ENCODE measurements at regions not wholly inside any gene's neighbourhood (a gene's known extent, or its start where the extent isn't known, plus 50 kb on each side); places are given as distances from the start of the nearest gene placed in this dataset.
A peak's percentile ranks its signal among the peaks of the same experiment; 100 is the strongest.

DNA sequence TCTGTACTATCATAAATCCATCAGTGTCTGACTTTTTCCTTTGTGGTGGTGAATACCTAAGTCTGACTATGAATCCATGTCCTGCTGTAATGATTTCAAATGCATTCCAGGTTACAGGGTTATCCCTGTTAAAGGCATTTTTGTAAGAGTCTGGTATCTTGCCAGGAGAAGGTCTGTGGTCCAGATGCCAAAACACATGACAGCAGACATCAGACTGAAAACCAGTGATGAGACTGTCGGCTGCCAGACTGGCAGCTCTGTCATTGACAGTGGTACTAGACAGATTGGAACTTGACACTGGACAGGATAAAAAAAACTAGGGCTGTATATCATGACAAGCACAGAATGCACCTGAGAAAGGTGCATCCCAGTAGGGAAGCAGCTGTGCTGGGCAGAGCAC is 301.8 kb upstream of the FAT3 start:
- no peak for DNase-seq (ENCODE audit: low read depth)
- in situ Hi-C loops (cut with HindIII; ENCODE audit: low pct_unique_long_range_greater_than_20kb, low sequenced_read_pairs): no loop called here

GRCh38 chr11:91921974-91922373 is 302.6 kb upstream of the FAT3 start:
- in situ Hi-C loops (cut with HindIII; ENCODE audit: low pct_unique_long_range_greater_than_20kb, low sequenced_read_pairs): no loop called here
- DNase-seq (ENCODE audit: low read depth): peak; percentile 2

DNA sequence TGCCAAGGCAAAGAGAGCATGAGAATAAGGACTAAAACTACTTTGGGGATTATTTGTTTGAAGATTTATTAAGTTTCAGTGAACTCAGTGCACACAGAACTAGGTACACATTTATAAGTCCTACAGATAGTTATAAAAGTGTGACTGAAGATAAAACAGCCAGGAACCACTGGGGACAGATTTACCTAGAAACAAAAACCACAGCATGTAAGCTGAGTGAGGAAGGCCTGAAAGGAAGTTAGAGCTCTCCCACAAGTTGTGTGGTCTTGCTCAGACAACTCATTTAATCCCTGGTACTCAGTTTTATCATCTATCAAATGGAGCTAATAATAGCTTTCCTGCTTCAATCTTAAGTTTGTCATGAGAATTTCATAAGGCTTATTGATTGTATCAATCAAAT is 311.2 kb upstream of the FAT3 start:
- in situ Hi-C loops (cut with HindIII; ENCODE audit: low pct_unique_long_range_greater_than_20kb, low sequenced_read_pairs): no loop called here
- no peak for DNase-seq (ENCODE audit: low read depth)

DNA sequence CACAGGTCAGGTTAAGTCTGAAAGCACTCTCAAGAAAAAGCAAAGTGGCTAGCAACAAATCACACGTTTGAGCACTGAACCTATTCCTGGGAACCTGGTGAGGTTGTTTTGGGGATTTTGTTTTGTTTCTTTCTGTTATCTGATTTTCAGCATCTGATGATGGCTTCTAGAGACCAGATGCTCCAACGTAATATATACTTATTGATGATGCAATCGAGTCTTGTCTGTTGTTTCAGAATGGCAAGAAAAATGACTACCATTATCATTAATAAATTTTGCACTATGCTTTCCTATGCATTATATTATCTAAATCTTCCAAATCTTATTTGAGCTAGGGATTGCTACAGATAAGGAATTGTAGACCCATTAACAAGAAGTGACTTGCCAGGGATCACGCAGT is 312.3 kb upstream of the FAT3 start:
- in situ Hi-C loops (cut with HindIII; ENCODE audit: low pct_unique_long_range_greater_than_20kb, low sequenced_read_pairs): no loop called here
- DNase-seq (ENCODE audit: low read depth): no peak

DNA sequence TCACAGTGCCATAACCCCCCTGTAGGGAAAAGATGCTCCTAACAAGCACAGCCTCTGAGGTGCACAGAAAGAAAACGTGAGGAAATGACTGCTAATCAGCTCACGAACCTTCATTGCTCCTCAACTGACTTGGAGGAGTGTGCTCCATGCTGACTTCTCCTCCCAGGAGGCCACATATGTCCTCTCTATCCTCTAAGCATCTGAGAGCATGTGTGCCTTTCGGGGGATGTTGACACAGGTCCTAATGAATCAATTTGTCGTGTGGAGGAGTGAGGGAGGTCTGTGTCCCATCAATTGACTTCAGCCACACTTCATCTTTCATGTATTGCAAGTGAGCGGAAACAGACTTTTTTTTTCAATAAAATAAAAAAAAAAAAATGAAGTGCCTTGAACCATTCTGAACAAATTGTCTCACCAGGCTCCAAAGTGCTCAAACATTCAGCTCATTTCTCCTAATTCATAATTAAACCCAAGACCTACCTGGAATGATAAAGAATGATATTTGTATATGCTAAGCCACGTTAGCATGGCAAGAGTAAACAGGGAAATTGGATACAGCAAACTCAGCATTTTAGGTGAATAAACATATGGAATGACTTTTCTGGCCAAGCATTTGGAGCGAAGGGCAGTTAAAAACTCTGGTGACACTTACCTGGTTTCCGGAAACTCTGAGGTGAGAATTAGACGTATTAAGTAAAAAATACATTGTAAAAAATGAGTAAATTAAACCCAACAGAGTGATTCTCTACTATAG is 317.6 kb upstream of the FAT3 start:
- no peak for DNase-seq (ENCODE audit: low read depth)
- in situ Hi-C loops (cut with HindIII; ENCODE audit: low pct_unique_long_range_greater_than_20kb, low sequenced_read_pairs): no loop called here

- DNase-seq (ENCODE audit: low read depth): no peak
- in situ Hi-C loops (cut with HindIII; ENCODE audit: low pct_unique_long_range_greater_than_20kb, low sequenced_read_pairs): no loop called here
Observed at GRCh38 chr11:91904792-91905785, 319.5 kb upstream of the FAT3 start.

DNA sequence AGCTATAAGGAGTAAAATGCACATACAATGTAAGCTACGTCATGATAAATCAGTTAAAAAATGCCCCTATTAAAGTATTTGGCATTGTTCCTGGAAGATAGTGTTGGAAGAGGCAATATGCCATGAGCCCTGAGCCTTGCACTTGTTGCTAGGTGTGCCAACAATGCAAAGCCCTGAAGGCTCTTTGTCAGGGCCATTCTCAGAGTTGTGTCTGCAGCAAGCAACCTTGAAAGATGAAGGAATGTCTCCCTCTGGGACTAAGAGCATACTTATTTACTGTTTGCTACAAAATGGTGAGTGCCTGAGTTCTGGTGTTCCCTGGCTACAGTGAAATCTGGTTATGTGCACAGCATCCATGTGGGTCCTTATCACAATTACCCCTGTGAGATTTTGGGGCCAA is 322.3 kb upstream of the FAT3 start:
- in situ Hi-C loops (cut with HindIII; ENCODE audit: low pct_unique_long_range_greater_than_20kb, low sequenced_read_pairs): no loop called here
- DNase-seq (ENCODE audit: low read depth): no peak

DNA sequence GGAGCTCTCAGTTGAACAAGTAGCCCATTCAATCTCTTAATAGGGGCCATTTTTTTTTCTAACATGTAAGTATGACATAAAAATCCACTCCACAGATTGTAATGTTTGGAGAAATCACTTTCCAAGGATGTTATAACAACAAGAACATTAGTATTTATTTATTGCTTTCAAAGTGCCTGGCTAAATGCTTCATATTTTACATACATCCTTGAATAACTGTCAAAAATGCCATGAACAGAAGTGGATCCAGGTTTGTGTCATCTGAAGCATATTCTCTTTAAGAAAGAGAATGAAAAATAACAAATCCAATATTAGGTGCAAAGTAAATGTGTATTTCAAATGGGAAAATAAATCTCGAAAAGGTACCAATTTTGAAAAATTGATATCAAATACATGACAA is 344.0 kb upstream of the FAT3 start:
- in situ Hi-C loops (cut with HindIII; ENCODE audit: low pct_unique_long_range_greater_than_20kb, low sequenced_read_pairs): no loop called here

GRCh38 chr11:91876746-91877145 is 347.9 kb upstream of the FAT3 start:
- in situ Hi-C loops (cut with HindIII; ENCODE audit: low pct_unique_long_range_greater_than_20kb, low sequenced_read_pairs): no loop called here
- DNase-seq (ENCODE audit: low read depth): no peak

More for the DNA sequence above, 344.0 kb upstream of the FAT3 start:
- no peak for DNase-seq (ENCODE audit: low read depth)

GRCh38 chr11:91872243-91872642 is 352.4 kb upstream of the FAT3 start:
- in situ Hi-C loops (cut with HindIII; ENCODE audit: low pct_unique_long_range_greater_than_20kb, low sequenced_read_pairs): no loop called here
- no peak for DNase-seq (ENCODE audit: low read depth)

GRCh38 chr11:91871791-91872190 is 352.8 kb upstream of the FAT3 start:
- in situ Hi-C loops (cut with HindIII; ENCODE audit: low pct_unique_long_range_greater_than_20kb, low sequenced_read_pairs): no loop called here
- DNase-seq (ENCODE audit: low read depth): no peak

DNA sequence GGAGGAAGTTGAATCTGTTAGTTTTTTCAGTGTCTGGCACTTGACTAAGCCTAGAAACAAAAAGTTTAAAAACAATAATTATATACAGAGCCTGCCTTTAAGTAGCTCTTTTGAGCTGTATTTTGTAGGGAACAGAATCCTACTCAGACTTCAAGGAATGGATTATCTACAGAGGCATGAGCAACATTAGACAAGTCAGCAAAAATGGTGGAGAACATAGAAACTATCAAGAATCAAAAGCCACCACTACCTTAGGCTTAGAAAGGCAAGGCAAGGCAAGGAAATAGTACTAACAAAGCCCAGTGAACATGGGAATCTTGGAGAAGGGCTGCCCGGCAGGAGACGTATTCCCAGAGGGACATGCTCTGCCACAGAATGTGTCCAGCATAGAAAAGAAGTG is 353.6 kb upstream of the FAT3 start:
- in situ Hi-C loops (cut with HindIII; ENCODE audit: low pct_unique_long_range_greater_than_20kb, low sequenced_read_pairs): no loop called here
- no peak for DNase-seq (ENCODE audit: low read depth)

DNA sequence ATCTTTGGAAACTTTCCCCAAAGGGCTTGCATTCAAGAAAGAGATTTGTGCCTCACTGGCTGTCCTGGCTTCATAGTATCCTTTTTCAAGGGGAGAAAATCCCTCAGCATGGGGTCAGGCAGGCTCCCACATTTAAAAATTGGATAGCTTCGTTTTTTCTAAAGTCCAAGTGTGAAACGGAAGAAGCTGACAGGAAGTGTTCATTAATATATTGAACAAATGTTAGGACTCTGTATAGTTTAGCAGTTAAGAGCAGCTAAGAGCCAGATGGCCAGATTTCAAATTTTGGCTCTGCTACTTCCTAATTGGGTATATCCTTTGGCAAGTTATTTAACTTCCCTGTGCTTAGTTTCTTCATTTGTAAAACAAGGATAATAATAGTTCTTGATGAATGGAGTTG is 354.9 kb upstream of the FAT3 start:
- in situ Hi-C loops (cut with HindIII; ENCODE audit: low pct_unique_long_range_greater_than_20kb, low sequenced_read_pairs): no loop called here
- DNase-seq (ENCODE audit: low read depth): no peak

GRCh38 chr11:91866642-91867041 is 358.0 kb upstream of the FAT3 start:
- DNase-seq (ENCODE audit: low read depth): no peak
- in situ Hi-C loops (cut with HindIII; ENCODE audit: low pct_unique_long_range_greater_than_20kb, low sequenced_read_pairs): no loop called here

DNA sequence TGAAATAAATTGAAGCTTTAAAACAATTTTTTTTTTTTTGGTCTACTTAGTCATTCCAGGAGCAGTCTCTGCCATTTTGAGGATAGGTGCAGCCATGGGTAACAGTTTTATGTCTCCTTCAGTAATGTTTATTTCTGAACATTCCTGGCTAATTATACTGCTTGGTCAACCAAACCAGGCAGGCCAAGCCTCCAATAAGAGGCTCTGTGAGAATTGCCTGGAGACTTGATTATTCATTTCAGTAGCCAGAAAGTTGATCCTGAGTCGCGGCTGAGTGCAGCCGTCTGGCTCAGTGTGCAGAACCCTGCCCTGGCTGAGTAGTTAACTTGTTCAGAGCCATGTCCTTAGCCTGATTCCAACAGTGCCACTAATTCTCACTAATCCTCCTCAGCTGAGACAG is 364.0 kb upstream of the FAT3 start:
- DNase-seq (ENCODE audit: low read depth): peak; percentile 93
- in situ Hi-C loops (cut with HindIII; ENCODE audit: low pct_unique_long_range_greater_than_20kb, low sequenced_read_pairs): no loop called here

- peak; percentile 27 for DNase-seq (ENCODE audit: low read depth)
- in situ Hi-C loops (cut with HindIII; ENCODE audit: low pct_unique_long_range_greater_than_20kb, low sequenced_read_pairs): no loop called here
Observed at GRCh38 chr11:91859666-91860065, 365.0 kb upstream of the FAT3 start.

DNA sequence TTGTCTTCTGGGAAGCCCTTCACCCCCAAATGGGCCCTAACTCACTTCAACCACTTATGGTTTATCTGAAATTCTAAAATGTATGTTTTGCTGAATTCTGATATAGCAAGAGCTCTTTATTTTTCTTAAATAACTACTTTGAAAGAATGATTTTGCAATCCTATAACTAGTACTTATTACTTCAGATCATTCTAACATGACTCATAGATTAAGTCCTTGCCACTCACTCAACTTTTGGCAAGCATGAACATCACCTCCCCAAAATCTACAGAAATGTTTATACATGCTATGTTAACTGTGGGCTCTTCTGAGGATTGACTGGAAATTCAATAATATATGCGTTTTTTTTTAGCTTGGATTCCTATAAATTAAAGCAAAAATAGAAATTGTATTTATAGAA is 367.4 kb upstream of the FAT3 start:
- DNase-seq (ENCODE audit: low read depth): no peak
- in situ Hi-C loops (cut with HindIII; ENCODE audit: low pct_unique_long_range_greater_than_20kb, low sequenced_read_pairs): no loop called here

GRCh38 chr11:91854780-91855179 is 369.8 kb upstream of the FAT3 start:
- no peak for DNase-seq (ENCODE audit: low read depth)
- in situ Hi-C loops (cut with HindIII; ENCODE audit: low pct_unique_long_range_greater_than_20kb, low sequenced_read_pairs): no loop called here

DNA sequence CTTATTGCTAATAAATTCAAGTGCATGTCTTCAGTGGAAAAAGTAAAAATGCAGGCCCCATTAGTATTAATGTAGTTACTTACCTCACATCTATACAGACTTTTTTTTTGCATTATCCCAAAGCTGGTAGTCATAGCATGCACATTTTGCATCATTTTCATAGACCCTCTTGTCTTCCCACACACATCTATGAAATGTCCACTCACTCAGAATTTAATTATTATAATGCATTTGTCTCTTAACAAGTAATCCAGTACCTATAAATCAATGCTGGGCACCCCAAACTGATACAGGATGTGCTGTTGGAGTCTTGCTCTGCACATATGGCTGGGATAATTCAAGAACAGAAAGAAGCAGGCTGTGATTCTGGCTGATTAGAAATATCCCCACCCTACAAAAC is 370.4 kb upstream of the FAT3 start:
- in situ Hi-C loops (cut with HindIII; ENCODE audit: low pct_unique_long_range_greater_than_20kb, low sequenced_read_pairs): no loop called here
- DNase-seq (ENCODE audit: low read depth): no peak

All from Caki2 (cell line).